ENCODE measurements at regions not wholly inside any gene's neighbourhood (a gene's known extent, or its start where the extent isn't known, plus 50 kb on each side); places are given as distances from the start of the nearest gene placed in this dataset.
"Not testable (repeated sequence)": the region's sequence is repeated elsewhere in the genome, so short reads cannot be mapped to it uniquely, and the experiment has no call there.

- DNase-seq (no peak), ATAC-seq (ENCODE audit: low FRiP score in 2 of 2) (no peak)
- Histone ChIP-seq H3K4me1 (no peaks in the 10 kb centered on the region), H3K36me3 (no peaks in the 10 kb centered on the region), H3K4me3 (no peak overlapping the region), H3K27ac (no peak overlapping the region), H3K9me3 (no peaks in the 10 kb centered on the region), H3K27me3 (no peaks in the 10 kb centered on the region)
- TF ChIP-seq POLR2A (IDR thresholded peaks at IDR 0.05) (no peak), POLR2AphosphoS5 (IDR thresholded peaks at IDR 0.05) (no peak), EP300 (IDR thresholded peaks at IDR 0.05) (no peak), CTCF (IDR thresholded peaks at IDR 0.05) (no peak)
- 86 to 88% methylated on average over 6 of the region's 6 CpGs for WGBS, 2 donors
Measured at GRCh38 chr21:20215959-20216358, 782.2 kb upstream of the NCAM2 start.

- no peak overlapping the region for H3K27ac ChIP-seq
- no peak for TF ChIP-seq CTCF (IDR thresholded peaks at IDR 0.05)
- no peak for TF ChIP-seq EP300 (IDR thresholded peaks at IDR 0.05)
- TF ChIP-seq POLR2AphosphoS5 (IDR thresholded peaks at IDR 0.05) = no peak
- no peaks in the 10 kb centered on the region for H3K27me3 ChIP-seq
- no peaks in the 10 kb centered on the region for H3K4me1 ChIP-seq
- ATAC-seq (ENCODE audit: low FRiP score in 2 of 2) = no peak
- no peak for DNase-seq
- no peaks in the 10 kb centered on the region for H3K9me3 ChIP-seq
- H3K36me3 ChIP-seq = no peaks in the 10 kb centered on the region
- H3K4me3 ChIP-seq = no peak overlapping the region
Measured at GRCh38 chr21:20220586-20220985, 777.6 kb upstream of the NCAM2 start.

- H3K36me3 ChIP-seq; H3K4me3 ChIP-seq; H3K9me3 ChIP-seq; H3K4me1 ChIP-seq; H3K27me3 ChIP-seq; DNase-seq; H3K27ac ChIP-seq; ATAC-seq (ENCODE audit: low FRiP score in 2 of 2): not testable (repeated sequence)
- WGBS, 2 donors = 87 to 93% methylated on average over 12 of the region's 12 CpGs
Measured at GRCh38 chr21:20221981-20222380, 776.2 kb upstream of the NCAM2 start.

GRCh38 chr21:20236649-20237048 lies 761.6 kb upstream of the NCAM2 start:
- WGBS, 2 donors = 22 to 38% methylated on average over 1 of the region's 1 CpG
- not testable (repeated sequence) for H3K9me3 ChIP-seq; DNase-seq; H3K36me3 ChIP-seq; H3K4me1 ChIP-seq; H3K27ac ChIP-seq; H3K4me3 ChIP-seq; ATAC-seq (ENCODE audit: low FRiP score in 2 of 2); H3K27me3 ChIP-seq

- no peak overlapping the region for H3K4me3 ChIP-seq
- H3K9me3 ChIP-seq = no peaks in the 10 kb centered on the region
- no peaks in the 10 kb centered on the region for H3K27me3 ChIP-seq
- no peak for TF ChIP-seq POLR2A (IDR thresholded peaks at IDR 0.05)
- TF ChIP-seq POLR2AphosphoS5 (IDR thresholded peaks at IDR 0.05) = no peak
- TF ChIP-seq EP300 (IDR thresholded peaks at IDR 0.05) = no peak
- no peak for TF ChIP-seq CTCF (IDR thresholded peaks at IDR 0.05)
- no peak overlapping the region for H3K27ac ChIP-seq
- no peaks in the 10 kb centered on the region for H3K36me3 ChIP-seq
- 79 to 84% methylated on average over 1 of the region's 1 CpG for WGBS, 2 donors
- ATAC-seq (ENCODE audit: low FRiP score in 2 of 2) (no peak), DNase-seq (no peak)
- H3K4me1 ChIP-seq = no peaks in the 10 kb centered on the region
Measured at GRCh38 chr21:20249401-20249800, 748.8 kb upstream of the NCAM2 start.

- ATAC-seq (ENCODE audit: low FRiP score in 2 of 2) = no peak
- 43 to 47% methylated on average over 3 of the region's 3 CpGs for WGBS, 2 donors
Measured at GRCh38 chr21:20250337-20250736, 747.9 kb upstream of the NCAM2 start.

More at GRCh38 chr21:20250337-20250736, 747.9 kb upstream of the NCAM2 start:
- TF ChIP-seq POLR2A (IDR thresholded peaks at IDR 0.05) = no peak
- TF ChIP-seq EP300 (IDR thresholded peaks at IDR 0.05) = no peak
- no peak for TF ChIP-seq CTCF (IDR thresholded peaks at IDR 0.05)
- TF ChIP-seq POLR2AphosphoS5 (IDR thresholded peaks at IDR 0.05) = no peak
- H3K36me3 ChIP-seq = no peaks in the 10 kb centered on the region
- H3K9me3 ChIP-seq = no peaks in the 10 kb centered on the region
- no peaks in the 10 kb centered on the region for H3K27me3 ChIP-seq
- DNase-seq = no peak
- H3K4me1 ChIP-seq = no peaks in the 10 kb centered on the region
- H3K4me3 ChIP-seq = no peak overlapping the region
- no peak overlapping the region for H3K27ac ChIP-seq
